ENCODE measurements at regions not wholly inside any gene's neighbourhood (a gene's known extent, or its start where the extent isn't known, plus 50 kb on each side); places are given as distances from the start of the nearest gene placed in this dataset.
"Not testable (repeated sequence)": the region's sequence is repeated elsewhere in the genome, so short reads cannot be mapped to it uniquely, and the experiment has no call there.

DNA sequence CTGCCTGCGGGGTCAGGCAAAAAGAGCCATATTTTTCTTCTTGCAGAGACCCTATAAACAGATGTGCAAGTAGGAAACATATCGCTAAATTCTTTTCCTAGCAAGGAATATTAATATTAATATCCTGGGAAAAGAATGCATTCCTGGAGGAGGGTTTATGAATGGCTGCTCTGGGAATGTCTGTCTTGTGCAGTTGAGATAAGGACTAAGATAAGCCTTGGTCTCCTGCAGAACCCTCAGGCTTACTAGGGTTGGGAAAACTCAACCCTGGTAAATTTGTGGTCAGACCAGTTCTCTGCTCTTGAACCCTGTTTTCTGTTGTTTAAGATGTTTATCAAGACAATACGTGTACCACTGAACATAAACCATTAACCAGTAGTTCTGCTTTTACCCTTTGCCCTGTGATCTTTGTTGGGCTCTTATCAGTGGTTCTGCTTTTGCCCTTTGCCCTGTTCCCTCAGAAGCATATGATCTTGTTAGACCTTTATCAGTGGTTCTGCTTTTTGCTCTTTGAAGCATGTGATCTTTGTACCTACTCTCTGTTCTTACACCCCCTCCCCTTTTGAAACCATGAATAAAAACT lies 1548.2 kb upstream of the FLRT2 start:
- H3K4me1 ChIP-seq; H3K27ac ChIP-seq; H3K4me3 ChIP-seq; DNase-seq; H3K27me3 ChIP-seq; H3K9me3 ChIP-seq (replicated peaks); H3K36me3 ChIP-seq: not testable (repeated sequence)

- no peak overlapping the region for H3K27ac ChIP-seq
- no peaks in the 10 kb centered on the region for H3K27me3 ChIP-seq
- H3K4me1 ChIP-seq: no peaks in the 10 kb centered on the region
- no peak for DNase-seq
- H3K36me3 ChIP-seq: no peaks in the 10 kb centered on the region
- no peaks in the 10 kb centered on the region for H3K9me3 ChIP-seq (replicated peaks)
- H3K4me3 ChIP-seq: no peak overlapping the region
Observed at GRCh38 chr14:83988275-83988674, 1541.7 kb upstream of the FLRT2 start.

DNA sequence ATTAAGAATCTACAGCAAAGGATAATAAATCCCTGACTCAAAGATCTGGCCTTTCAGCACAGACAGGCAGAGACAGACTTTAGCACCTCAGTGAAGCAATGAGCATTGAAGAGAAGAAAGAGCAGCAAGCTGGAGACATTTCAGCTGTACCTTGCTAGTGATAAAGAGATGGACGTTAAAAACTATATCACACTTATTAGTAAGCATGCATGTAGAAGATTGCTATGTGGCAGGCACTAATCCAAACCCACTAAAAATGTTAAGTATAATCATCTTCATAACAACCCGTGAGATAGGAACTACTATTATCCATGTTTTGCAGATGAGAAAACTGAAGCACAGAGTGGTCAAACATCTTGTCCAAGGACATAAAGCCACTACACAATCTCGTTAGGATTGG lies 1538.3 kb upstream of the FLRT2 start:
- Histone ChIP-seq H3K4me3 (no peak overlapping the region), H3K4me1 (0 out of 2 replicates have a peak, but pooled peaks cover 3% of the 10 kb centered on the region), H3K36me3 (no peaks in the 10 kb centered on the region), H3K27ac (no peak overlapping the region), H3K9me3 (replicated peaks) (no peaks in the 10 kb centered on the region), H3K27me3 (no peaks in the 10 kb centered on the region)
- DNase-seq: no peak

DNA sequence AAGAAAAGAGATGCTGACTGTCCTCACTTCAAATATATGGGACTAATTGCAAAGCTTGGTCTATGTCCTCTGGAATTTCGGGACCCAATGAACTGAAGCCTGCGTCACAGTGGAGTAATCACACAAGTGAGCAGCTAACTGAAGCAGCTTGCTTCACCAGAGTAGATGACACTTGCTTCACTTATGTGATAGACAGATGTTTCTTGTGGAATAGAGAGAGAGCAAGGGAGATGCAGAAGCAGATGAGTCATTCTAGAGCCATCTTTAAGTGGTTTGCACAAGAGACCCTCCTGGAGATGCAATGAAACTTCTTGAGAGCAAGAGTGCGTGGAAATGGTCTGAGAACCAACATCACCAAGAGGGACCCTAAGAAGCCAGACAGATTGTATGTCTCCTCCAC lies 1537.1 kb upstream of the FLRT2 start:
- H3K27me3 ChIP-seq: no peaks in the 10 kb centered on the region
- no peak overlapping the region for H3K4me3 ChIP-seq
- no peak for DNase-seq
- 0 out of 2 replicates have a peak, but pooled peaks cover 3% of the 10 kb centered on the region for H3K4me1 ChIP-seq
- H3K36me3 ChIP-seq: no peaks in the 10 kb centered on the region
- H3K9me3 ChIP-seq (replicated peaks): no peaks in the 10 kb centered on the region
- no peak overlapping the region for H3K27ac ChIP-seq

DNA sequence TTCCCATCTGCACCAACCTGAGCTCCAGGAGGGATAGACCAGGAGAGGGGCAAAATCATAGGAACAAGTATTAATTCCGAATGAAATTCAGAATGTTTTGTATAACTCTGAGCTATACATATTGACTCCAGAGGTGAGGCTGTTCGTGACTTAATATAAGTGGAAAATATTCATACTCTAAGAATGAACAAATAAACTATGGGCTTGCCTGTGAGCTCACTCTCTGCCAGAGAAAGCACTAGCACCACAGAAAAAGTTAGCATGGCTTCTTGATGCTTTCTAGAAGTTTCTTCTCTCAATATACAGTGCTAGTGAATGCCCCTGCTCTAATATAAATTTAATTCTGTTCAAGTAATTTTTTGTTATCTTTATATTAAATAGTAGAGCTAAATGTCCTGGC lies 1536.4 kb upstream of the FLRT2 start:
- no peaks in the 10 kb centered on the region for H3K9me3 ChIP-seq (replicated peaks)
- 0 out of 2 replicates have a peak, but pooled peaks cover 3% of the 10 kb centered on the region for H3K4me1 ChIP-seq
- DNase-seq: no peak
- no peaks in the 10 kb centered on the region for H3K27me3 ChIP-seq
- H3K27ac ChIP-seq: no peak overlapping the region
- no peak overlapping the region for H3K4me3 ChIP-seq
- H3K36me3 ChIP-seq: no peaks in the 10 kb centered on the region

DNA sequence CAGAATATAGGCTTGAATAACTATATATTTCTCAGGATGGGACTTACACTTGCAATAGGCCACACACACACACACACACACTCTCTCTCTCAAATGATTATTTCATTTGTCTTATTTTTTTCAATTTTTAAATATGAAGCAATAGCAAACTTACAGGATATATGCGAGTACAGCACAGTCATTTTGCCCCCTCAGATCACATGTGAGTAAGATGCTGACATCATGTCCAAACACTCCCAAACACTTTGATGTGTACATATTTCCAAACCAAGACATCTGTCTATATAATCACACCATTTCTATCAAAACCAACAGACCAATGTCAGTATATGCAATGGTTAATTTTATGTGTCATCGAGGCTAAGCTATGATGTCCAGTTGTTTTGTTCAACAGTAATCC lies 1535.9 kb upstream of the FLRT2 start:
- no peaks in the 10 kb centered on the region for H3K27me3 ChIP-seq
- H3K27ac ChIP-seq: no peak overlapping the region
- no peaks in the 10 kb centered on the region for H3K36me3 ChIP-seq
- no peak overlapping the region for H3K4me3 ChIP-seq
- H3K4me1 ChIP-seq: 0 out of 2 replicates have a peak, but pooled peaks cover 3% of the 10 kb centered on the region
- no peak for DNase-seq
- H3K9me3 ChIP-seq (replicated peaks): no peaks in the 10 kb centered on the region

- DNase-seq: no peak
- H3K9me3 ChIP-seq (replicated peaks): no peaks in the 10 kb centered on the region
- no peaks in the 10 kb centered on the region for H3K36me3 ChIP-seq
- H3K27me3 ChIP-seq: no peaks in the 10 kb centered on the region
- no peaks in the 10 kb centered on the region for H3K4me1 ChIP-seq
- no peak overlapping the region for H3K4me3 ChIP-seq
- no peak overlapping the region for H3K27ac ChIP-seq
Observed at GRCh38 chr14:84001023-84001422, 1528.9 kb upstream of the FLRT2 start.

GRCh38 chr14:84003346-84003745 lies 1526.6 kb upstream of the FLRT2 start:
- Histone ChIP-seq H3K27ac (no peak overlapping the region), H3K4me1 (no peaks in the 10 kb centered on the region), H3K27me3 (no peaks in the 10 kb centered on the region), H3K4me3 (no peak overlapping the region), H3K9me3 (replicated peaks) (no peaks in the 10 kb centered on the region), H3K36me3 (no peaks in the 10 kb centered on the region)
- DNase-seq: no peak

DNA sequence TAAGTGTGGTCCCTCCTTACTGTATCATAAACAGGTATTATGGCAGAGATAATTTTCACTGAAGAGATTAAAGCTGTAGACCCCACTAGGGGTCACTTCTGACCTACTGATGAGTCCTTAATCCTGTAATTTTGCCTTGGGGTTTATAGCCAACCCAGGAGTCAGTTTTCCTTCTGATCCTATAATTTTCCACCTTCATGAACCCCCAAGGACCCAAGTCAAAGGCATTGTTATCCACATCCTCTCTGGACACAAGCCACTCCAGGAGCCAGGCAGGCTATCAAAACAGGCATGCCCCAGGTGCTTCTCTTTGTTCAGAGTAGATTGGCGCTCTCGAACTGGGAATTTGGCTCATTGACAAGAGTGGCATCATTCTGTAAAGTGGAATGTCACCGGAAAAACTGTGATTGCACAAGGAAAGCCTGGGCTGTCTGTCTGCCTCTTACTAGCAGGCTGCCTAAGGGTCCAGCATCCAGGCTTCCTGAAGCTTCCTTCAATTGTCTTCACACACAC lies 1523.2 kb upstream of the FLRT2 start:
- H3K27me3 ChIP-seq: no peaks in the 10 kb centered on the region
- no peaks in the 10 kb centered on the region for H3K9me3 ChIP-seq (replicated peaks)
- DNase-seq: peak in 1 of 2 experiments; percentile 25
- no peak overlapping the region for H3K4me3 ChIP-seq
- no peaks in the 10 kb centered on the region for H3K4me1 ChIP-seq
- no peak overlapping the region for H3K27ac ChIP-seq
- no peaks in the 10 kb centered on the region for H3K36me3 ChIP-seq

- Histone ChIP-seq H3K4me1 (no peaks in the 10 kb centered on the region), H3K27ac (no peak overlapping the region), H3K4me3 (no peak overlapping the region), H3K27me3 (no peaks in the 10 kb centered on the region), H3K9me3 (replicated peaks) (no peaks in the 10 kb centered on the region), H3K36me3 (no peaks in the 10 kb centered on the region)
- no peak for DNase-seq
Observed at GRCh38 chr14:84013424-84013823, 1516.5 kb upstream of the FLRT2 start.

- H3K9me3 ChIP-seq (replicated peaks): no peaks in the 10 kb centered on the region
- H3K27ac ChIP-seq: no peak overlapping the region
Observed at GRCh38 chr14:84017495-84017894, 1512.4 kb upstream of the FLRT2 start.

DNA sequence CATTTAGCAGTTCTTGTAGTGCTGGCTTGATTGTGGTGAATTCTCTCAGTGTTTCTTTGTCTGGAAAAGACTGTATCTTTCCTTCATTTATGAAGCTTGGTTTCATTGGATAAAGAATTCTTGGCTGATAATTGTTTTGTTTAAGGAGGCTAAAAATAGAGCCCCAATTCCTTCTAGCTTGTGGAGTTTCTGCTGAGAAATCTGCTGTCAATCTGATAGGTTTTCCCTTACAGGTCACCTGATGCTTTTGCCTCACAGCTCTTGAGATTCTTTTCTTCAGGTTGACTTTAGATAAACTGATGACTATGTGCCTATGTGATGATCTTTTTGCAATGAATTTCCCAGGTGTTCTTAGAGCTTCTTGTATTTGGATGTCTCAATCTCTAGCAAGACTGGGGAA lies 1508.5 kb upstream of the FLRT2 start:
- no peaks in the 10 kb centered on the region for H3K36me3 ChIP-seq
- H3K9me3 ChIP-seq (replicated peaks): no peaks in the 10 kb centered on the region
- H3K27me3 ChIP-seq: no peaks in the 10 kb centered on the region
- no peak overlapping the region for H3K4me3 ChIP-seq
- no peak overlapping the region for H3K27ac ChIP-seq
- no peak for DNase-seq
- H3K4me1 ChIP-seq: no peaks in the 10 kb centered on the region

More at GRCh38 chr14:84017495-84017894, 1512.4 kb upstream of the FLRT2 start:
- no peak for DNase-seq
- H3K27me3 ChIP-seq: no peaks in the 10 kb centered on the region
- H3K4me3 ChIP-seq: no peak overlapping the region
- no peaks in the 10 kb centered on the region for H3K36me3 ChIP-seq
- no peaks in the 10 kb centered on the region for H3K4me1 ChIP-seq

DNA sequence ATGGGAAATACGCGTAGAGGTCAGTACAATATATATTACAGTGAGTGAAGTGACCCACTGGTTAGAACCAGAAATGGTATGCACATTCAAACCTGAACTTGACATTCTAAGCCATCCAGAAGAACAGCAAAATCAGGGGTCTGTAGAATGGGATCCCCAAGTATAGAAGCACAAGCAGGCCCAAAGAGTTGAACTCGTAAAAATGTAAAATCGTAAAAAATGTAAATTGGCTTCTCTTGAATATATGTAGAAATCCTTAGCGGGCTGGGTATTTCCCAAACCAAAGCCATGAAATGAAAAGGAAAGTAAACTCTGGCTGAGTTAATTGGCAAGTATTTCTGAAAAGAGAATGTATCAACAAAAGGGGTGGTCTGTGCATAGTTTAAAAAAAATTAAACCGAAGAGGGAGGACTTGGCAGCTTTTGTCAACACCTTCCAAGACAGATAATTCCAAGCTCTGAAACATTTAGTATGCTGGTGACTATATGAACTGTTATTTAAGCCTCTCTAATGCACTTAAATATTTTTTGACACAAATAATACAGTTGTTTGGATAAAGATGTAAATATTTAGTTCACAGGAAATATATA lies 1505.6 kb upstream of the FLRT2 start:
- H3K27ac ChIP-seq: no peak overlapping the region
- H3K36me3 ChIP-seq: no peaks in the 10 kb centered on the region
- no peaks in the 10 kb centered on the region for H3K9me3 ChIP-seq (replicated peaks)
- H3K4me1 ChIP-seq: peaks cover under 1% of the 10 kb centered on the region; the same call in 1 of the 2 replicates
- no peak for DNase-seq
- no peak overlapping the region for H3K4me3 ChIP-seq
- no peaks in the 10 kb centered on the region for H3K27me3 ChIP-seq

- Histone ChIP-seq H3K4me1 (peaks cover 2% of the 10 kb centered on the region), H3K27ac (no peak overlapping the region), H3K36me3 (no peaks in the 10 kb centered on the region), H3K4me3 (no peak overlapping the region), H3K27me3 (no peaks in the 10 kb centered on the region), H3K9me3 (replicated peaks) (no peaks in the 10 kb centered on the region)
- no peak for DNase-seq
Observed at GRCh38 chr14:84025106-84026012, 1504.6 kb upstream of the FLRT2 start.

- H3K27ac ChIP-seq: no peak overlapping the region
- no peak overlapping the region for H3K4me3 ChIP-seq
- peaks cover 2% of the 10 kb centered on the region for H3K4me1 ChIP-seq
- H3K27me3 ChIP-seq: no peaks in the 10 kb centered on the region
- no peak for DNase-seq
- no peaks in the 10 kb centered on the region for H3K9me3 ChIP-seq (replicated peaks)
- no peaks in the 10 kb centered on the region for H3K36me3 ChIP-seq
Observed at GRCh38 chr14:84027351-84027750, 1502.6 kb upstream of the FLRT2 start.
